Medulla oblongata (tissue), 1 donor: ENCODE measurements at regions not wholly inside any gene's neighbourhood (a gene's known extent, or its start where the extent isn't known, plus 50 kb on each side); places are given as distances from the start of the nearest gene placed in this dataset.

ENCODE experiments used
- DNase-seq: peaks from one replicate; pipeline ENCODE4 v3.0.0-alpha.2; 2015; ENCODE audit errors: extremely low spot score

- no peak for DNase-seq
Measured at GRCh38 chr10:132135053-132135872, 51.5 kb upstream of the DPYSL4 start.

- DNase-seq = no peak
Measured at GRCh38 chr10:132136097-132136521, 50.6 kb upstream of the DPYSL4 start.

GRCh38 chr10:132136689-132137088, 50.1 kb upstream of the DPYSL4 start:
- no peak for DNase-seq
